ENCODE measurements at regions not wholly inside any gene's neighbourhood (a gene's known extent, or its start where the extent isn't known, plus 50 kb on each side); places are given as distances from the start of the nearest gene placed in this dataset.

GRCh38 chr4:153148791-153149190 lies 55.5 kb upstream of the TRIM2 start:
- TF ChIP-seq CTCF (IDR thresholded peaks at IDR 0.05): no peak
- TF ChIP-seq EP300 (IDR thresholded peaks at IDR 0.05): no peak
- TF ChIP-seq POLR2A (IDR thresholded peaks at IDR 0.05; ENCODE audit: low read depth): no peak

Data from esophagus muscularis mucosa (tissue), 4 donors.